GM08714 (cell line): ENCODE measurements at regions not wholly inside any gene's neighbourhood (a gene's known extent, or its start where the extent isn't known, plus 50 kb on each side); places are given as distances from the start of the nearest gene placed in this dataset.

Source experiments
- H3K4me3 ChIP-seq: fragments of 200-500 bp; sonication (Bioruptor generic); 2 replicates; pipeline ENCODE4 v1.5.1; 2014; ENCODE audit warnings: mild to moderate bottlenecking, low read length, inconsistent platforms
- ZNF274 ChIP-seq: IDR thresholded peaks from 2 replicates; pipeline ENCODE4 v1.6.1; 2012; ENCODE audit warnings: mild to moderate bottlenecking, low read depth, low read length

DNA sequence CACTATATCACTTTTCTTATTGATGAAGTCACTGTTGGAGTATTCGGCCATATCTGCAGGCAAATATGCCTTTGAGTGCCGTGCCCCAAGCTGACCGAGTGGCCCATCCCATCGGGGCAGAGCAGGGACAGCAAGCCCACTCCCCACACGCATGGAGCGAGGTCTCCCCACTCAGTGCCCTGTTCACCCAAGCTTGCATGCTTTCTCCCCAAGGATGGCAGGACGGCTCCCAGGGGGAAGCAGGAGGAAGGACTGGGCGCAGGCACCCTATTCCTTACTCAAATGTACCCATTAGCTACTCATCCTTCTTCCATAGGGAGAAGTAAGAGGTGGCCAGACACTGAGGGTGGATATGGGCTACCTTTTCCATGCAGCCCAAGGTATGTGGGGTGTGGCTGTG lies 309.0 kb downstream of the IRX1 start:
- no peak overlapping the region for H3K4me3 ChIP-seq
- TF ChIP-seq ZNF274, result no peak

DNA sequence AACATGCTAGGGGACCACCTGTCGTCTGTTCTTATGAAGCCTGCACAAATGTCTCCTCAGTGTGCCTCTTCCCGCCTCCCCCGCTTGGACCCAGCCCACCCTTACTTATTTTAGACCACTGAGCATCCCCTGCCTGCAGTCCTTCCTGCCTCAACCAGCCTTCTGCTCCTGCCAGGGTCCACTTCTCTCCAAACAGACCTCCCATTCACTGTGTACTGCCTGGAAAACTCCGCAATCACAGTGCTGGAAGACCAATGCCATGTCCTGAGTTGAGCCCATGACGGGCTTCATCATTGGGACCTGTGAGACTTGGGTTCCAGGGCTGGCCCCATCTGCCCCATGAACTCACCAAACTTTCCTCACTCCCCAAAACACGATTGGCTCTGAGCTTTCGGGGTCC lies 309.4 kb downstream of the IRX1 start:
- no peak overlapping the region for H3K4me3 ChIP-seq
- no peak for TF ChIP-seq ZNF274

DNA sequence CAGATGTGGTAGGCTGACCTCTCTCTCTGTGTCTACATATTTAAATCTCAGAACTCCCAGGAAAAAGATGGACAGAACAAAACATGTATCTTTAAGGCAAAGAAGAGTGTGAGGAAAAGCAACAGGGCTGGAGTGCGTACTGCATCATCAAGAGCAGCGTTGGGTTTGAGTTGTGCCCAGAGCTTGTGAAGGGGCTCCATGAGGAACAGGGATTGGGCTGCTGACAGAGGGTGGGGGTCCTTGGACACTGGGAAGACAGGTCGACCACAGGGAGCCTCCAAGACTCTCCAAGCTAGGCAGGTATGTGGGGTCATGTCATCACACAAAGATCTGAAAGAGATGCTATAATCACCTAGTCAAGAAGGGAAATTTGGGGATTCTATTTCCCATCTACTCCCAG lies 309.9 kb downstream of the IRX1 start:
- no peak overlapping the region for H3K4me3 ChIP-seq
- TF ChIP-seq ZNF274, result no peak

DNA sequence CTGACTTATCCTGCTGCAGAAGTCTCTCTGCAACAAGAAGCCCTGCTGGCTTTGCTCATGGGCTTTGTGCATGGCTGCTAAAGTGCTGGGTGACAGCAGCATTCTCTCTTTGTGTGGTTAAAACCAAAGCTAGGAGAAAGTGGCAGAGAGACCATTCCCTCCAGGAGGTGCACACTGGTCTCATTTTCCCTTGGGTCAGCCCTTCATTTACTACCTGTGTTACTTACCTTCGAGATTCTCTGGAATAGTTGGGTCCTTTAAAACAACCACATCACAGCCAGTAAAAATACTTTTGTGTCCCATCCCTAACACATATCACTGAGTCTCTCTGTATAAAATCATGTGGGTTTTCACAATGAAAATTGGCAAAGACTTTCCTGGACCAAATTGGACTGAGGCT lies 315.5 kb downstream of the IRX1 start:
- no peak for TF ChIP-seq ZNF274
- no peak overlapping the region for H3K4me3 ChIP-seq

DNA sequence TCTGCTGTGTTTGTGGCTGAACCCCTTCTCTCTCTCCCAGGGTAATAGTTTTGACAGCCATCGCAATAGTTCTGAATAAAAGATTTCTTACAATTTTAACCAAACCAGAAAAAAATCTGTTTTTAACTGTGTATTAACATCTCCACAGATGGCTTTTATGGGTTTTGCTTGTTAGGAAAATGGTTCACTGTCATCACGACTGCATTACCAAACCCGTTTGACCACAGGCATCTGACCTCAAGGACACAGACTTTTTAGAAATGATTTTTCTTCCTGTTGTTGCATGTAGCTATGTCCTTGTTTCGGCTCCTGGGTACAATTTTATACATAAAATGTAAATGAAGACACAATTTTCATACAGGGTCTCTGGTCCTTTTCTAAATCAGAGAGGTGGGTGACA lies 316.1 kb downstream of the IRX1 start:
- no peak for TF ChIP-seq ZNF274

DNA sequence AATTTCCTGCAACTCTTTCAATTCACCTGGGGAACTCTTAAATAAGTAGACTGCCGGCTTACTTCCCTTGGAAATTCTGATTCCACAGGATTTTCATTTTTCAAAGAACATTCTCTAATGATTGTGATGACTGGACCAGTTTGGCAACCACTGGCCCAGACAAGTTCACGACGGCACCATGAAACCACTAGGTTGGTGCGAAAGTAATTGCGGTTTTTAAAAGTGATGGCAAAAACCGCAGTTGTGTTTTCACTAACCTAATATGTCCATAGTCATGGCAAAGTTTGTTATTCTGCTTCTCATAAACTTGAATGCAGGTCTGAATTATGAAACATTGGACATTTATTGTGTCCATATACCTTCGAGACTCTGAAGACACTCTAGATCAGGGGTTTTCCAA lies 317.2 kb downstream of the IRX1 start:
- H3K4me3 ChIP-seq, result no peak overlapping the region
- TF ChIP-seq ZNF274, result no peak

More for the DNA sequence above, 316.1 kb downstream of the IRX1 start:
- H3K4me3 ChIP-seq, result no peak overlapping the region

GRCh38 chr5:3913279-3913678 lies 317.6 kb downstream of the IRX1 start:
- H3K4me3 ChIP-seq, result no peak overlapping the region
- TF ChIP-seq ZNF274, result no peak

- no peak overlapping the region for H3K4me3 ChIP-seq
- TF ChIP-seq ZNF274, result no peak
Observed at GRCh38 chr5:3925022-3925421, 329.4 kb downstream of the IRX1 start.

- H3K4me3 ChIP-seq, result no peak overlapping the region
- TF ChIP-seq ZNF274, result no peak
Observed at GRCh38 chr5:3925935-3926334, 330.3 kb downstream of the IRX1 start.

GRCh38 chr5:3929799-3930198 lies 334.2 kb downstream of the IRX1 start:
- TF ChIP-seq ZNF274, result no peak
- no peak overlapping the region for H3K4me3 ChIP-seq

- no peak for TF ChIP-seq ZNF274
Observed at GRCh38 chr5:3931976-3932375, 336.3 kb downstream of the IRX1 start.

DNA sequence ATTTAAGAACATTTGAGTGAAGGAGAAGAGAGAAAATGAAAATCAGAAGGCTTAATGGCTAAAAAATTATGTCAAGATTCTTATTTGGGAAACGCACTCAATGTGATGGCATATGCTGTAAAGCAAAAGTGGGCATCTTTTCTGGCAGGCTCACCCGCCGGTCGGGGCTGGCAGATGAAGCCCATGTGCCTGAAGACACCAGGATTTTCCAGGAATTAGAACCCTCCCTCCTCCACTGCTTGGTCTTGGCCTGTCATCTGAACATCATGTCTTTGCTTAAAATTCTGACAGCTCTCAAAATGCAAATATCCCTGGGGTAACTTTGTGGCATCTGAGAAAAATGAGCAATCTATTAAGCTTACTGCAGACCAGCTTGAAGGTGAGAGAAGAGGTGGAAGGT lies 337.9 kb downstream of the IRX1 start:
- TF ChIP-seq ZNF274, result no peak
- no peak overlapping the region for H3K4me3 ChIP-seq

More at GRCh38 chr5:3931976-3932375, 336.3 kb downstream of the IRX1 start:
- H3K4me3 ChIP-seq, result no peak overlapping the region

DNA sequence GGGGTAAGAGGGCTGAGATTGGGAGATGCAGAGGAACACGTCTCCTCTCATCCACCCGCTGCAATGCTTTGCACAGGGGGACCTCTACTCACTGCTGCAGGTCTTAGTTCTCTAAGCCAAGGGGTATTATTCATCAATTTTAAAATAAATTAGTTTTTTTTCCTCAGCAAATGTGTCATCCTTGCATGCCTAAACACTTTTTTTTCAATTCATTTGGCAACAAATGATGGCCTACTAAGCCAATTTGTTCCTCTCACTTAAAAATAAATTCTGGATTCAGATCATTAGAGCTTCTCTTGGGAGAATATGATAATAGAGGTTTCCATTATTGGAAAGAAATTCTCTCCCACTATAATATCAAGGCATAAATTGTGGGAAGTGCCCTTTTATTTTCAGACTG lies 338.3 kb downstream of the IRX1 start:
- TF ChIP-seq ZNF274, result no peak

GRCh38 chr5:3943859-3944258 lies 348.2 kb downstream of the IRX1 start:
- TF ChIP-seq ZNF274, result no peak
- no peak overlapping the region for H3K4me3 ChIP-seq

More for the DNA sequence above, 338.3 kb downstream of the IRX1 start:
- H3K4me3 ChIP-seq, result no peak overlapping the region

- no peak for TF ChIP-seq ZNF274
- no peak overlapping the region for H3K4me3 ChIP-seq
Observed at GRCh38 chr5:3944930-3945329, 349.3 kb downstream of the IRX1 start.

GRCh38 chr5:3948838-3949237 lies 353.2 kb downstream of the IRX1 start:
- no peak overlapping the region for H3K4me3 ChIP-seq
- TF ChIP-seq ZNF274, result no peak
